ENCODE measurements at regions not wholly inside any gene's neighbourhood (a gene's known extent, or its start where the extent isn't known, plus 50 kb on each side); places are given as distances from the start of the nearest gene placed in this dataset.

- no peak overlapping the region for H3K27ac Mint-ChIP-seq
- Histone ChIP-seq H3K27me3 (ENCODE audit: control insufficient read depth in 1 of 2, insufficient read depth in 2 of 2, low read length in 2 of 2) (no peaks in the 10 kb centered on the region), H3K9me3 (ENCODE audit: control insufficient read depth in 1 of 2, insufficient read depth in 1 of 2, low read length in 2 of 2) (no peaks in the 10 kb centered on the region), H3K27ac (ENCODE audit: low read depth in 1 of 2, low read length in 2 of 2) (no peak overlapping the region), H3K4me3 (ENCODE audit: low read length) (no peak overlapping the region), H3K4me1 (ENCODE audit: insufficient read depth, low read length) (peaks cover 6% of the 10 kb centered on the region), H3K36me3 (ENCODE audit: insufficient read depth, low read length) (no peaks in the 10 kb centered on the region)
- no peak for DNase-seq
- H3K36me3 Mint-ChIP-seq (ENCODE audit: low read depth): no peaks in the 10 kb centered on the region
- no peak for TF ChIP-seq CTCF (IDR thresholded peaks at IDR 0.05)
- no peak overlapping the region for H3K4me3 Mint-ChIP-seq
- H3K4me1 Mint-ChIP-seq (ENCODE audit: low read depth): peaks cover 7% of the 10 kb centered on the region
- intact Hi-C loops (cut with DNase I, micrococcal nuclease): no loop called here
- CTCF ChIA-PET: no interaction called here
- POLR2A ChIA-PET: interaction anchor here (0.6 kb wide), 1 partner anchor 39 kb away, joined by 3 read pairs; no protein-coding TSS in a partner anchor
- H3K27me3 Mint-ChIP-seq: no peaks in the 10 kb centered on the region
- ATAC-seq (ENCODE audit: poor library complexity): no peak
- H3K9me3 Mint-ChIP-seq: no peaks in the 10 kb centered on the region
Measured at GRCh38 chr5:68444048-68444447, 228.5 kb downstream of the PIK3R1 start.

GRCh38 chr5:68444833-68445232, 229.3 kb downstream of the PIK3R1 start:
- DNase-seq (no peak), ATAC-seq (ENCODE audit: poor library complexity) (no peak)
- no peaks in the 10 kb centered on the region for H3K9me3 Mint-ChIP-seq
- ChIA-PET CTCF (no interaction called here), POLR2A (no interaction called here)
- TF ChIP-seq CTCF (IDR thresholded peaks at IDR 0.05): no peak
- Histone ChIP-seq H3K27me3 (ENCODE audit: control insufficient read depth in 1 of 2, insufficient read depth in 2 of 2, low read length in 2 of 2) (no peaks in the 10 kb centered on the region), H3K9me3 (ENCODE audit: control insufficient read depth in 1 of 2, insufficient read depth in 1 of 2, low read length in 2 of 2) (no peaks in the 10 kb centered on the region), H3K4me3 (ENCODE audit: low read length) (no peak overlapping the region), H3K27ac (ENCODE audit: low read depth in 1 of 2, low read length in 2 of 2) (no peak overlapping the region), H3K4me1 (ENCODE audit: insufficient read depth, low read length) (peaks cover 6% of the 10 kb centered on the region), H3K36me3 (ENCODE audit: insufficient read depth, low read length) (no peaks in the 10 kb centered on the region)
- peaks cover 7% of the 10 kb centered on the region for H3K4me1 Mint-ChIP-seq (ENCODE audit: low read depth)
- H3K4me3 Mint-ChIP-seq: no peak overlapping the region
- no peaks in the 10 kb centered on the region for H3K36me3 Mint-ChIP-seq (ENCODE audit: low read depth)
- no peak overlapping the region for H3K27ac Mint-ChIP-seq
- intact Hi-C loops (cut with DNase I, micrococcal nuclease): no loop called here
- no peaks in the 10 kb centered on the region for H3K27me3 Mint-ChIP-seq

GRCh38 chr5:68445257-68446069, 229.9 kb downstream of the PIK3R1 start:
- TF ChIP-seq CTCF (IDR thresholded peaks at IDR 0.05): no peak
- H3K36me3 ChIP-seq (ENCODE audit: insufficient read depth, low read length): no peaks in the 10 kb centered on the region
- intact Hi-C loops (cut with DNase I, micrococcal nuclease): no loop called here
- no peaks in the 10 kb centered on the region for H3K27me3 ChIP-seq (ENCODE audit: control insufficient read depth in 1 of 2, insufficient read depth in 2 of 2, low read length in 2 of 2)
- H3K4me3 ChIP-seq (ENCODE audit: low read length): no peak overlapping the region
- no peak overlapping the region for H3K27ac ChIP-seq (ENCODE audit: low read depth in 1 of 2, low read length in 2 of 2)
- Mint-ChIP-seq H3K9me3 (no peaks in the 10 kb centered on the region), H3K4me3 (no peak overlapping the region), H3K36me3 (ENCODE audit: low read depth) (no peaks in the 10 kb centered on the region), H3K4me1 (ENCODE audit: low read depth) (peaks cover 7% of the 10 kb centered on the region), H3K27me3 (no peaks in the 10 kb centered on the region), H3K27ac (no peak overlapping the region)
- no peaks in the 10 kb centered on the region for H3K9me3 ChIP-seq (ENCODE audit: control insufficient read depth in 1 of 2, insufficient read depth in 1 of 2, low read length in 2 of 2)
- DNase-seq (no peak), ATAC-seq (ENCODE audit: poor library complexity) (no peak)
- POLR2A ChIA-PET: no interaction called here
- CTCF ChIA-PET: no interaction called here
- H3K4me1 ChIP-seq (ENCODE audit: insufficient read depth, low read length): peaks cover 6% of the 10 kb centered on the region

Measured in CD4-positive, alpha-beta T cell (primary cell).